ENCODE measurements at regions not wholly inside any gene's neighbourhood (a gene's known extent, or its start where the extent isn't known, plus 50 kb on each side); places are given as distances from the start of the nearest gene placed in this dataset.

- TF ChIP-seq ZNF446 (CRISPR knock-in tag; IDR thresholded peaks at IDR 0.05) (no peak), ZNF766 (CRISPR knock-in tag; IDR thresholded peaks at IDR 0.05; ENCODE audit: borderline replicate concordance) (no peak), HCFC1 (IDR thresholded peaks at IDR 0.05; ENCODE audit: low read depth, low read length) (no peak), ZNF3 (CRISPR knock-in tag; IDR thresholded peaks at IDR 0.05) (no peak), SP5 (CRISPR knock-in tag; IDR thresholded peaks at IDR 0.05; ENCODE audit: borderline replicate concordance, low read depth) (no peak), ESRRA (CRISPR knock-in tag; IDR thresholded peaks at IDR 0.05; ENCODE audit: low read depth) (no peak), ZNF7 (CRISPR knock-in tag; IDR thresholded peaks at IDR 0.05) (no peak)
- TF ChIP-seq, protein P1, sequence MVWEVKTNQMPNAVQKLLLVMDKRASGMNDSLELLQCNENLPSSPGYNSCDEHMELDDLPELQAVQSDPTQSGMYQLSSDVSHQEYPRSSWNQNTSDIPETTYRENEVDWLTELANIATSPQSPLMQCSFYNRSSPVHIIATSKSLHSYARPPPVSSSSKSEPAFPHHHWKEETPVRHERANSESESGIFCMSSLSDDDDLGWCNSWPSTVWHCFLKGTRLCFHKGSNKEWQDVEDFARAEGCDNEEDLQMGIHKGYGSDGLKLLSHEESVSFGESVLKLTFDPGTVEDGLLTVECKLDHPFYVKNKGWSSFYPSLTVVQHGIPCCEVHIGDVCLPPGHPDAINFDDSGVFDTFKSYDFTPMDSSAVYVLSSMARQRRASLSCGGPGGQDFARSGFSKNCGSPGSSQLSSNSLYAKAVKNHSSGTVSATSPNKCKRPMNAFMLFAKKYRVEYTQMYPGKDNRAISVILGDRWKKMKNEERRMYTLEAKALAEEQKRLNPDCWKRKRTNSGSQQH (CRISPR knock-in tag; IDR thresholded peaks at IDR 0.05; ENCODE audit: low read depth), result no peak
These were observed 115.2 kb upstream of the PPP1R9A start for GRCh38 chr7:94792241-94792640.
